CD4-positive, alpha-beta T cell (primary cell): ENCODE measurements at regions not wholly inside any gene's neighbourhood (a gene's known extent, or its start where the extent isn't known, plus 50 kb on each side); places are given as distances from the start of the nearest gene placed in this dataset.
A peak's percentile ranks its signal among the peaks of the same experiment; 100 is the strongest.

Source experiments
- ATAC-seq: fragments of 200-7000 bp; cut with Tn5 transposase; one replicate; pipeline ENCODE4 v1.10.0; 2022; ENCODE audit warnings: mild to moderate bottlenecking; ENCODE audit not compliant: poor library complexity
- CTCF ChIA-PET: fragments of 350-600 bp; sonication (Branson Sonifier 250); formaldehyde crosslinking; loops from one replicate; lab custom pipeline; 2021; ENCODE audit warnings: antibody characterized with exemption, inconsistent platforms; lab: Charles Lee
- POLR2A ChIA-PET: fragments of 350-600 bp; sonication (Branson Sonifier 250); formaldehyde crosslinking; loops from one replicate; lab custom pipeline; 2021; ENCODE audit warnings: antibody characterized with exemption, inconsistent platforms; lab: Charles Lee
- DNase-seq, 14 experiments: peaks; one replicate each; pipeline ENCODE4 v3.0.0-alpha.2; 2013 to 2020; ENCODE audit warnings: mixed read lengths in 2 of 14
- H3K27ac ChIP-seq, 2 donors: one replicate each; pipeline versions ENCODE4 v1.5.1 to v1.7.0; 2013; ENCODE audit warnings: low read length in 2 of 2, low read depth in 1 of 2, mild to moderate bottlenecking in 1 of 2
- H3K27me3 ChIP-seq, 2 experiments: 1 replicate in 1 of 2; 2 replicates in 1 of 2; pipeline versions ENCODE4 v1.6.1 to v1.7.0; 2013; ENCODE audit warnings: low read length in 2 of 2, control low read depth in 1 of 2, mild to moderate bottlenecking in 1 of 2, moderate library complexity in 1 of 2; ENCODE audit not compliant: insufficient read depth in 2 of 2, control insufficient read depth in 1 of 2
- H3K36me3 ChIP-seq: one replicate; pipeline ENCODE4 v1.6.1; 2013; ENCODE audit warnings: low read length, control low read depth; ENCODE audit not compliant: insufficient read depth
- H3K4me1 ChIP-seq: one replicate; pipeline ENCODE4 v1.6.1; 2013; ENCODE audit warnings: low read length, control low read depth; ENCODE audit not compliant: insufficient read depth
- H3K4me3 ChIP-seq: one replicate; pipeline ENCODE4 v1.5.1; 2013; ENCODE audit warnings: mild to moderate bottlenecking, low read length, moderate library complexity
- H3K9me3 ChIP-seq, 2 experiments: 1 replicate in 1 of 2; 2 replicates in 1 of 2; pipeline versions ENCODE4 v1.6.1 to v1.7.0; 2013; ENCODE audit warnings: low read length in 2 of 2, mild to moderate bottlenecking in 2 of 2, control low read depth in 1 of 2, moderate library complexity in 1 of 2; ENCODE audit not compliant: control insufficient read depth in 1 of 2, insufficient read depth in 1 of 2
- H3K27ac Mint-ChIP-seq: one replicate; pipeline ENCODE4 v1.8.0; 2020; ENCODE audit warnings: mixed read lengths
- H3K27me3 Mint-ChIP-seq: one replicate; pipeline ENCODE4 v1.8.0; 2021; ENCODE audit warnings: mixed read lengths
- H3K36me3 Mint-ChIP-seq: one replicate; pipeline ENCODE4 v1.8.0; 2021; ENCODE audit warnings: low read depth, mixed read lengths
- H3K4me1 Mint-ChIP-seq: one replicate; pipeline ENCODE4 v1.8.0; 2021; ENCODE audit warnings: low read depth, mixed read lengths
- H3K4me3 Mint-ChIP-seq: one replicate; pipeline ENCODE4 v1.8.0; 2020; ENCODE audit warnings: mild to moderate bottlenecking, mixed read lengths
- H3K9me3 Mint-ChIP-seq: one replicate; pipeline ENCODE4 v1.8.0; 2020; ENCODE audit warnings: mixed read lengths
- CTCF ChIP-seq: fragments of 200-600 bp; IDR thresholded peaks from one replicate; pipeline ENCODE4 v1.8.0; 2022; ENCODE audit warnings: antibody characterized with exemption, mild to moderate bottlenecking
- intact Hi-C, 2 experiments: fragments of 100-400 bp; cut with DNase I in 1 of 2; cut with micrococcal nuclease in 1 of 2; formaldehyde crosslinking; loops; one replicate each; pipeline versions ENCODE4 v1.15.1 to v1.9.0; 2023 to 2025; cut with DNase I, micrococcal nuclease

GRCh38 chr14:76954394-76955190, 73.9 kb downstream of the IRF2BPL start:
- ChIA-PET CTCF (interaction anchor here (0.8 to 2.6 kb wide), 6 partner anchors 7 to 82 kb away, joined by 3 to 13 read pairs (median 4); no protein-coding TSS in a partner anchor), POLR2A (interaction anchor here (1.1 to 2.2 kb wide), 6 partner anchors 23 to 74 kb away, joined by 3 to 20 read pairs (median 7); partner anchors contain the start of gene IRF2BPL)
- Mint-ChIP-seq H3K4me1 (peaks cover 53% of the 10 kb centered on the region), H3K9me3 (no peaks in the 10 kb centered on the region), H3K36me3 (no peaks in the 10 kb centered on the region), H3K27me3 (no peaks in the 10 kb centered on the region), H3K27ac (peak overlapping the region; percentile 92), H3K4me3 (no peak overlapping the region)
- Histone ChIP-seq H3K4me3 (no peak overlapping the region), H3K27me3 (no peaks in the 10 kb centered on the region), H3K36me3 (no peaks in the 10 kb centered on the region), H3K27ac (peak overlapping the region; percentile 95), H3K9me3 (no peaks in the 10 kb centered on the region), H3K4me1 (peaks cover 66% of the 10 kb centered on the region)
- no peak for DNase-seq
- no peak for TF ChIP-seq CTCF
- ATAC-seq, result no peak
- intact Hi-C loops, result loop anchor here in 1 of 2 experiments (10.0 kb wide), 1 partner anchor 360 kb away; no protein-coding TSS in a partner anchor

GRCh38 chr14:76953311-76953945, 75.1 kb downstream of the IRF2BPL start:
- no peaks in the 10 kb centered on the region for H3K36me3 ChIP-seq
- intact Hi-C loops, result loop anchor here in 1 of 2 experiments (2.0 to 10.0 kb wide), 2 partner anchors 29 to 361 kb away; no protein-coding TSS in a partner anchor
- H3K4me1 ChIP-seq, result peaks cover 58% of the 10 kb centered on the region
- H3K27ac ChIP-seq, result peak overlapping the region; percentile 60 to 73
- H3K27me3 Mint-ChIP-seq, result no peaks in the 10 kb centered on the region
- peak overlapping the region; percentile 81 for H3K27ac Mint-ChIP-seq
- no peaks in the 10 kb centered on the region for H3K9me3 ChIP-seq
- POLR2A ChIA-PET, result interaction anchor here (0.5 to 2.6 kb wide), 16 partner anchors 9 to 142 kb away, joined by 3 to 16 read pairs (median 4); partner anchors contain the start of gene IRF2BPL
- CTCF ChIA-PET, result interaction anchor here (0.8 to 2.6 kb wide), 4 partner anchors 19 to 78 kb away, joined by 3 to 13 read pairs (median 3); no protein-coding TSS in a partner anchor
- H3K4me3 Mint-ChIP-seq, result peak overlapping the region; percentile 62
- DNase-seq, result peak; percentile 26 to 79 (median 40)
- H3K9me3 Mint-ChIP-seq, result no peaks in the 10 kb centered on the region
- no peak for ATAC-seq
- TF ChIP-seq CTCF, result no peak
- H3K4me1 Mint-ChIP-seq, result peaks cover 48% of the 10 kb centered on the region
- peak overlapping the region; percentile 48 for H3K4me3 ChIP-seq
- no peaks in the 10 kb centered on the region for H3K27me3 ChIP-seq
- no peaks in the 10 kb centered on the region for H3K36me3 Mint-ChIP-seq

- peaks cover 46% of the 10 kb centered on the region for H3K4me1 Mint-ChIP-seq
These were observed 77.3 kb downstream of the IRF2BPL start for GRCh38 chr14:76951166-76951565.

More at GRCh38 chr14:76951166-76951565, 77.3 kb downstream of the IRF2BPL start:
- no peak for DNase-seq
- H3K36me3 Mint-ChIP-seq, result no peaks in the 10 kb centered on the region
- Histone ChIP-seq H3K36me3 (no peaks in the 10 kb centered on the region), H3K27me3 (no peaks in the 10 kb centered on the region), H3K9me3 (no peaks in the 10 kb centered on the region), H3K4me3 (no peak overlapping the region), H3K4me1 (peaks cover 58% of the 10 kb centered on the region), H3K27ac (no peak overlapping the region)
- no peak overlapping the region for H3K27ac Mint-ChIP-seq
- intact Hi-C loops, result loop anchor here in 1 of 2 experiments (10.0 kb wide), 1 partner anchor 364 kb away; no protein-coding TSS in a partner anchor
- no peaks in the 10 kb centered on the region for H3K9me3 Mint-ChIP-seq
- CTCF ChIA-PET, result no interaction called here
- no peak for TF ChIP-seq CTCF
- no peak overlapping the region for H3K4me3 Mint-ChIP-seq
- POLR2A ChIA-PET, result no interaction called here
- no peak for ATAC-seq
- no peaks in the 10 kb centered on the region for H3K27me3 Mint-ChIP-seq
